Uterus (tissue), 2 donors: ENCODE measurements at regions not wholly inside any gene's neighbourhood (a gene's known extent, or its start where the extent isn't known, plus 50 kb on each side); places are given as distances from the start of the nearest gene placed in this dataset.

Experiments used
- POLR2A ChIP-seq, 2 donors: fragments of 450-650 bp; IDR thresholded peaks; one replicate each; pipeline ENCODE4 v1.6.1; 2016; ENCODE audit warnings: antibody characterized with exemption in 2 of 2, mild to moderate bottlenecking in 1 of 2, moderate library complexity in 1 of 2
- TF ChIP-seq, protein P1 (sequence below), 4 experiments: fragments of 200-600 bp in 2 of 4; fragments of 450-650 bp in 2 of 4; sonication (generic) in 2 of 4; IDR thresholded peaks; one replicate each; pipeline ENCODE4 v1.5.1; 2016 to 2019; ENCODE audit warnings: antibody characterized with exemption in 4 of 4, mild to moderate bottlenecking in 2 of 4, moderate library complexity in 1 of 4

- no peak for TF ChIP-seq POLR2A (IDR thresholded peaks at IDR 0.05)
- TF ChIP-seq, protein P1, sequence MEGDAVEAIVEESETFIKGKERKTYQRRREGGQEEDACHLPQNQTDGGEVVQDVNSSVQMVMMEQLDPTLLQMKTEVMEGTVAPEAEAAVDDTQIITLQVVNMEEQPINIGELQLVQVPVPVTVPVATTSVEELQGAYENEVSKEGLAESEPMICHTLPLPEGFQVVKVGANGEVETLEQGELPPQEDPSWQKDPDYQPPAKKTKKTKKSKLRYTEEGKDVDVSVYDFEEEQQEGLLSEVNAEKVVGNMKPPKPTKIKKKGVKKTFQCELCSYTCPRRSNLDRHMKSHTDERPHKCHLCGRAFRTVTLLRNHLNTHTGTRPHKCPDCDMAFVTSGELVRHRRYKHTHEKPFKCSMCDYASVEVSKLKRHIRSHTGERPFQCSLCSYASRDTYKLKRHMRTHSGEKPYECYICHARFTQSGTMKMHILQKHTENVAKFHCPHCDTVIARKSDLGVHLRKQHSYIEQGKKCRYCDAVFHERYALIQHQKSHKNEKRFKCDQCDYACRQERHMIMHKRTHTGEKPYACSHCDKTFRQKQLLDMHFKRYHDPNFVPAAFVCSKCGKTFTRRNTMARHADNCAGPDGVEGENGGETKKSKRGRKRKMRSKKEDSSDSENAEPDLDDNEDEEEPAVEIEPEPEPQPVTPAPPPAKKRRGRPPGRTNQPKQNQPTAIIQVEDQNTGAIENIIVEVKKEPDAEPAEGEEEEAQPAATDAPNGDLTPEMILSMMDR (IDR thresholded peaks at IDR 0.05) = no peak
These were observed 630.9 kb downstream of the IRX1 start for GRCh38 chr5:4226565-4226964.
